ENCODE measurements at regions not wholly inside any gene's neighbourhood (a gene's known extent, or its start where the extent isn't known, plus 50 kb on each side); places are given as distances from the start of the nearest gene placed in this dataset.

- DNase-seq: no peak
These were observed 119.5 kb upstream of the ANKRD1 start for GRCh38 chr10:91040343-91040742.

GRCh38 chr10:91042069-91042468, 121.2 kb upstream of the ANKRD1 start:
- no peak for DNase-seq

- DNase-seq: no peak
These were observed 122.5 kb upstream of the ANKRD1 start for GRCh38 chr10:91043173-91043910.

GRCh38 chr10:91046869-91047268, 126.0 kb upstream of the ANKRD1 start:
- no peak for DNase-seq

- no peak for DNase-seq
These were observed 127.5 kb upstream of the ANKRD1 start for GRCh38 chr10:91048380-91048779.

GRCh38 chr10:91049296-91049987, 128.6 kb upstream of the ANKRD1 start:
- no peak for DNase-seq

GRCh38 chr10:91049988-91050360, 129.1 kb upstream of the ANKRD1 start:
- DNase-seq: no peak

- no peak for DNase-seq
These were observed 129.6 kb upstream of the ANKRD1 start for GRCh38 chr10:91050371-91051034.

- DNase-seq: no peak
These were observed 130.9 kb upstream of the ANKRD1 start for GRCh38 chr10:91051829-91052228.

- no peak for DNase-seq
These were observed 133.4 kb upstream of the ANKRD1 start for GRCh38 chr10:91054325-91054724.

- DNase-seq: no peak
These were observed 140.3 kb upstream of the ANKRD1 start for GRCh38 chr10:91061187-91061586.

- DNase-seq: no peak
These were observed 140.7 kb upstream of the ANKRD1 start for GRCh38 chr10:91061608-91062007.

- no peak for DNase-seq
These were observed 141.2 kb upstream of the ANKRD1 start for GRCh38 chr10:91062091-91062490.

GRCh38 chr10:91071786-91072185, 148.7 kb upstream of the PCGF5 start:
- DNase-seq: no peak

- DNase-seq: no peak
These were observed 147.0 kb upstream of the PCGF5 start for GRCh38 chr10:91073286-91073979.

- no peak for DNase-seq
These were observed 143.4 kb upstream of the PCGF5 start for GRCh38 chr10:91076991-91077548.

GRCh38 chr10:91077549-91078071, 142.9 kb upstream of the PCGF5 start:
- DNase-seq: no peak

- no peak for DNase-seq
These were observed 139.7 kb upstream of the PCGF5 start for GRCh38 chr10:91080776-91081175.

GRCh38 chr10:91082447-91082846, 138.0 kb upstream of the PCGF5 start:
- DNase-seq: no peak

- DNase-seq: no peak
These were observed 131.9 kb upstream of the PCGF5 start for GRCh38 chr10:91088300-91089140.

- no peak for DNase-seq
These were observed 129.5 kb upstream of the PCGF5 start for GRCh38 chr10:91090761-91091529.
